ENCODE measurements at regions not wholly inside any gene's neighbourhood (a gene's known extent, or its start where the extent isn't known, plus 50 kb on each side); places are given as distances from the start of the nearest gene placed in this dataset.

DNA sequence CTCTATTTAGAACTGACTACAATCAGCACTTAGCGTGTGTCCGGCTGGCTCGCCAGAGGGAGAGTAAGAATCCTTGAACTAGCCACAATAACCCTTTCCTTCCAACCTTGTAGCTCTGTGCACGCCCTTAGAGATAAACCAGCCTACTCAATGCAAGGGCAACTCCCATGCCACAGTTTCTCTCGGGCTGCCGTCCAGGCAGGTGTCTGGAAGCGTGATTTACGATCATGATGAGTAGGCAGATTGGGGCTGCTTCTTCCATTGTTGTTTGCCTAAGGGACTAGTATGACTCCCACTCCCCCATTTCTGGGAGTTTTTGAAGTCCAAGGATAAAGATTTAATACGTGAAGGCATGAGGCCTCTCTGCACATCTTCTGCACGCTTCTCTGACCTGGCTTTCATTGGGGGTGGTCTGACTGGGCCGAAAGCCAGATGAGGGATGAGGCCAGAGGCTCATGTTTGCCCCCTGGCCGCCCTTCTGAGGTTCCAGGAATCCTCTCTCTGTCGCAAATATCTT lies 134.0 kb upstream of the MYO10 start:
- TF ChIP-seq EZH2phosphoT487 (IDR thresholded peaks at IDR 0.05; ENCODE audit: low read length), result no peak
- TF ChIP-seq EZH2 (optimal IDR thresholded peaks at IDR 0.05; ENCODE audit: low read depth, low read length), result no peak
- TF ChIP-seq, protein P1, sequence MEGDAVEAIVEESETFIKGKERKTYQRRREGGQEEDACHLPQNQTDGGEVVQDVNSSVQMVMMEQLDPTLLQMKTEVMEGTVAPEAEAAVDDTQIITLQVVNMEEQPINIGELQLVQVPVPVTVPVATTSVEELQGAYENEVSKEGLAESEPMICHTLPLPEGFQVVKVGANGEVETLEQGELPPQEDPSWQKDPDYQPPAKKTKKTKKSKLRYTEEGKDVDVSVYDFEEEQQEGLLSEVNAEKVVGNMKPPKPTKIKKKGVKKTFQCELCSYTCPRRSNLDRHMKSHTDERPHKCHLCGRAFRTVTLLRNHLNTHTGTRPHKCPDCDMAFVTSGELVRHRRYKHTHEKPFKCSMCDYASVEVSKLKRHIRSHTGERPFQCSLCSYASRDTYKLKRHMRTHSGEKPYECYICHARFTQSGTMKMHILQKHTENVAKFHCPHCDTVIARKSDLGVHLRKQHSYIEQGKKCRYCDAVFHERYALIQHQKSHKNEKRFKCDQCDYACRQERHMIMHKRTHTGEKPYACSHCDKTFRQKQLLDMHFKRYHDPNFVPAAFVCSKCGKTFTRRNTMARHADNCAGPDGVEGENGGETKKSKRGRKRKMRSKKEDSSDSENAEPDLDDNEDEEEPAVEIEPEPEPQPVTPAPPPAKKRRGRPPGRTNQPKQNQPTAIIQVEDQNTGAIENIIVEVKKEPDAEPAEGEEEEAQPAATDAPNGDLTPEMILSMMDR (IDR thresholded peaks at IDR 0.05; ENCODE audit: low read length), result no peak
- H3K4me2 ChIP-seq (ENCODE audit: low read depth, low read length), result no peak overlapping the region
- H3F3A ChIP-seq (ENCODE audit: insufficient read depth, low read length), result no peaks in the 10 kb centered on the region

GRCh38 chr5:17070647-17071046 lies 134.6 kb upstream of the MYO10 start:
- no peaks in the 10 kb centered on the region for H3K4me1 ChIP-seq (ENCODE audit: low read length)
- no peak overlapping the region for H3K4me3 ChIP-seq (ENCODE audit: low read length)
- TF ChIP-seq EZH2phosphoT487 (IDR thresholded peaks at IDR 0.05; ENCODE audit: low read length) (no peak), EZH2 (optimal IDR thresholded peaks at IDR 0.05; ENCODE audit: low read depth, low read length) (no peak)
- TF ChIP-seq, protein P1 (IDR thresholded peaks at IDR 0.05; ENCODE audit: low read length), result no peak
- no peak for DNase-seq
- H3K9ac ChIP-seq (ENCODE audit: low read length), result no peak overlapping the region
- no peaks in the 10 kb centered on the region for H3K9me3 ChIP-seq (replicated peaks; ENCODE audit: insufficient read depth, low read length)
- H3K27me3 ChIP-seq (replicated peaks; ENCODE audit: insufficient read depth, low read length), result no peaks in the 10 kb centered on the region
- H4K20me1 ChIP-seq (ENCODE audit: insufficient read depth, low read length), result no peaks in the 10 kb centered on the region
- no peaks in the 10 kb centered on the region for H3F3A ChIP-seq (ENCODE audit: insufficient read depth, low read length)
- H3K4me2 ChIP-seq (ENCODE audit: low read depth, low read length), result no peak overlapping the region
- H3K27ac ChIP-seq (ENCODE audit: low read length), result no peak overlapping the region
- no peaks in the 10 kb centered on the region for H3K36me3 ChIP-seq (replicated peaks; ENCODE audit: insufficient read depth, low read length)
- H3K9me2 ChIP-seq (replicated peaks; ENCODE audit: insufficient read depth, low read length), result no peaks in the 10 kb centered on the region
- no peaks in the 10 kb centered on the region for H3K79me2 ChIP-seq (ENCODE audit: low read length)
- H2AFZ ChIP-seq (ENCODE audit: low read length), result no peak overlapping the region

More for the DNA sequence above, 134.0 kb upstream of the MYO10 start:
- Histone ChIP-seq H3K36me3 (replicated peaks; ENCODE audit: insufficient read depth, low read length) (no peaks in the 10 kb centered on the region), H3K9me3 (replicated peaks; ENCODE audit: insufficient read depth, low read length) (no peaks in the 10 kb centered on the region), H3K4me3 (ENCODE audit: low read length) (no peak overlapping the region), H4K20me1 (ENCODE audit: insufficient read depth, low read length) (no peaks in the 10 kb centered on the region), H3K27me3 (replicated peaks; ENCODE audit: insufficient read depth, low read length) (no peaks in the 10 kb centered on the region), H3K9me2 (replicated peaks; ENCODE audit: insufficient read depth, low read length) (no peaks in the 10 kb centered on the region), H3K79me2 (ENCODE audit: low read length) (no peaks in the 10 kb centered on the region), H3K9ac (ENCODE audit: low read length) (no peak overlapping the region), H2AFZ (ENCODE audit: low read length) (no peak overlapping the region), H3K4me1 (ENCODE audit: low read length) (no peaks in the 10 kb centered on the region), H3K27ac (ENCODE audit: low read length) (no peak overlapping the region)
- no peak for DNase-seq

DNA sequence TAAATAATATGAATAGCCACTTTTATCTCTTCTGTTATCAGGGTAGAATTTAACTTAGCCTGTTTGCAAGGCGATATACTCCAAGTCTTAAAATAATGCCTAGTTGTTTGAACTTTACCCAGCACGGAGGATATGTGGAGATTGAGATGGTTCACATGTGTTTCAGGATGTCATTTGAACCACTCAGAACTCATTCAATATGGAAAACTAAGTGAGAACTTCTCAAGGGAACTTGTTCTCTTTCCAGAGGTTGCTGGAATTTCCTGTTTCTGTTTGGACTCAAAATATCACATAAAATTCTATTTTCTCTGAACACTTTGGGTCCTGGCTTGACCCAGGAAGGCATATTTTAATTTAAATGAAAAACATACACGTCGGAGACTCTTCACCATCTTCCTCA lies 139.1 kb upstream of the MYO10 start:
- no peak for DNase-seq
- Histone ChIP-seq H3K36me3 (replicated peaks; ENCODE audit: insufficient read depth, low read length) (no peaks in the 10 kb centered on the region), H3F3A (ENCODE audit: insufficient read depth, low read length) (no peaks in the 10 kb centered on the region), H3K9ac (ENCODE audit: low read length) (no peak overlapping the region), H3K9me2 (replicated peaks; ENCODE audit: insufficient read depth, low read length) (no peaks in the 10 kb centered on the region), H3K27me3 (replicated peaks; ENCODE audit: insufficient read depth, low read length) (no peaks in the 10 kb centered on the region), H3K9me3 (replicated peaks; ENCODE audit: insufficient read depth, low read length) (no peaks in the 10 kb centered on the region), H3K4me1 (ENCODE audit: low read length) (no peaks in the 10 kb centered on the region), H3K4me3 (ENCODE audit: low read length) (no peak overlapping the region), H3K4me2 (ENCODE audit: low read depth, low read length) (no peak overlapping the region), H2AFZ (ENCODE audit: low read length) (no peak overlapping the region), H4K20me1 (ENCODE audit: insufficient read depth, low read length) (no peaks in the 10 kb centered on the region), H3K27ac (ENCODE audit: low read length) (no peak overlapping the region), H3K79me2 (ENCODE audit: low read length) (no peaks in the 10 kb centered on the region)
- TF ChIP-seq EZH2 (optimal IDR thresholded peaks at IDR 0.05; ENCODE audit: low read depth, low read length) (no peak), EZH2phosphoT487 (IDR thresholded peaks at IDR 0.05; ENCODE audit: low read length) (no peak)
- TF ChIP-seq, protein P1 (IDR thresholded peaks at IDR 0.05; ENCODE audit: low read length), result no peak
